Upper lobe of left lung (tissue), 4 donors: ENCODE measurements at regions not wholly inside any gene's neighbourhood (a gene's known extent, or its start where the extent isn't known, plus 50 kb on each side); places are given as distances from the start of the nearest gene placed in this dataset.

Experiments used
- CTCF ChIP-seq, 6 experiments: fragments of 450-650 bp in 4 of 6; fragments of 200-600 bp in 2 of 6; sonication (generic) in 2 of 6; IDR thresholded peaks; one replicate each; pipeline ENCODE4 v1.5.1; 2016 to 2019; ENCODE audit warnings: antibody characterized with exemption in 6 of 6
- EP300 ChIP-seq, 4 donors: sonication (generic); formaldehyde crosslinking; IDR thresholded peaks; one replicate each; pipeline ENCODE4 v1.5.1; 2017; ENCODE audit warnings: antibody characterized with exemption in 4 of 4, control low read depth in 2 of 4
- POLR2A ChIP-seq, 4 donors: fragments of 450-650 bp; IDR thresholded peaks; one replicate each; pipeline ENCODE4 v1.5.1; 2016 to 2017; ENCODE audit warnings: antibody characterized with exemption in 4 of 4, mild to moderate bottlenecking in 2 of 4
- POLR2AphosphoS5 ChIP-seq, 2 donors: sonication (generic); formaldehyde crosslinking; IDR thresholded peaks; one replicate each; pipeline ENCODE4 v1.5.1; 2017; ENCODE audit warnings: antibody characterized with exemption in 2 of 2

DNA sequence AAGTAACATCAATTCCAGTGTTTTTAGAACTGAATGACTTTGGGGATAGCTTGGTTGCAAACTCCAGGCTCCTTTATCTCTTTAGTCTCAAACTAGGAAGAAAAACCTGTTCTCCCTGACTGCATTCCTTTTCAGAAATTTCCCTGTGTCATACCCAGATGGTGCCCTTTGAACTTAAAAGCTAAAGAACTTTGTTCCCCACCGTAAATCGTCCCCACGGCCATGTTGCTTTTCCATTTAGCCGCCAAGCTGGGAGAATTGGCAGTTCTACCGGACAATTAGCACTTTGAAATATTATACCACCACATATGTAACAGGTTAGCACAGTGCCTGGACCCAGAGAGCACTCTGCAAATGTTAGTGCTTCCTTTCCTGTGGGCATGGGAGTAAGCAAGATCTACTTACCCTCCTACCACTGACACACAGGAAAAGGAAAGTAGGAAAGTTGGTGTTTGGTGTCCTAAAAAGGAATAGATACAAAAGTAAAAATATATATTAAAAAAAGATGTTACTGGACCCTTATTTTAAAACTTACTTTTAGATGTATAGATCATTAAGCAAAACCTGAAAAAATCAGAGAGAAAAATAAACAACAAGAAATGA lies 191.9 kb upstream of the MIR17HG start:
- TF ChIP-seq POLR2A (IDR thresholded peaks at IDR 0.05) (no peak), CTCF (IDR thresholded peaks at IDR 0.05) (no peak), POLR2AphosphoS5 (IDR thresholded peaks at IDR 0.05) (no peak), EP300 (IDR thresholded peaks at IDR 0.05) (no peak)
